HG02973 (cell line): ENCODE measurements at regions not wholly inside any gene's neighbourhood (a gene's known extent, or its start where the extent isn't known, plus 50 kb on each side); places are given as distances from the start of the nearest gene placed in this dataset.

Experiments used
- ATAC-seq: cut with Tn5 transposase; IDR thresholded peaks from one replicate; pipeline ENCODE4 v1.9.1; 2021; ENCODE audit warnings: moderate library complexity; ENCODE audit not compliant: unreplicated experiment

GRCh38 chr5:96584712-96585111 is 77.5 kb upstream of the CAST start:
- ATAC-seq: no peak

GRCh38 chr5:96588539-96588938 is 73.6 kb upstream of the CAST start:
- no peak for ATAC-seq

- no peak for ATAC-seq
Observed at GRCh38 chr5:96590796-96591195, 71.4 kb upstream of the CAST start.

GRCh38 chr5:96595300-96596090 is 66.7 kb upstream of the CAST start:
- no peak for ATAC-seq

DNA sequence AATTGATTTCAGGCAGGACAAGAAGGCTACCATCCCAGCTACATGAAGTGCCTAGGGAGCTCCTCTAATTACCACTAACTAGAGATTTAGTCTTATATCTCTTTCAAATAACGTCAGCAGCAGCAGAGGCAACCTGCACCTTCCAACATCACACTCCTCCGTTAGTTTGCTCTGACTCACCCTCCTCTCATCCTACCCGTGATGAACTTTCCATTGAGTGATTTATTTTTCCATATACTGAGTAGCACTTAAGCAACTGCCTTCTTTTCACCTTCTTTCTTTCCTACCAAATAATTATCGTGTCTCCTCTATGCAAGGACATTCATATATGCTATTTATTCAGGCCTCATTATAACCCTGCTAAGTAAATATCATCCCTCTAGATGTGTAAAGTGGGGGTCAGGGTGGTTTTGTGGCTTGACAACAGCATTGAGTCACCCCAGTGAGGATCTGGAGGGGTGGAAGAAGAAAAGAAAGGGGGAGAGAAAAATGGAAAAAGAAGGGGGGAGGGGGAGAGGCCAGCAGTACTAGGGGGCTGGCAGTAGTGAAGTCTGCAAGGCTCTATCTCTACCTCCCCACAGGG is 64.6 kb upstream of the CAST start:
- ATAC-seq: no peak

DNA sequence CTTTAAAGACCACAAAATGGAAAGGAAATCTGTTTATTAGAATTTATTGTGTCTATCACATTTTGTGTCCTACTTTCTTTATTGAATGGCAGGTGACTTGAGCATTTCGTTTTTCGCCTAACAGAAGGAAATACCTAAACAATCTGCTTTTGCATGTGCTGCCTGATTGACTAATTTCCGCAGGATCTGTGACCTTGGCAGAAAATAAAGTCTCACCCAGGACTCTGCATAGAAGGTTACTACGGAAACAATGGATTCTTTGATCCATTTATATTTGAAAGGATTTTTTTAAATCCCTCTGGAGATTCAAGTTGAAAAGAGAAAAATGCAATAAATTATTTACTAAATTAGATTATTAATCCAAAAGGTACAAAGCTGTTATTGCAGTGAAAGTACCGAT is 61.0 kb upstream of the CAST start:
- no peak for ATAC-seq

- peak; percentile 83 for ATAC-seq
Observed at GRCh38 chr5:96601715-96602244, 60.4 kb upstream of the CAST start.

GRCh38 chr5:96602776-96603175 is 59.4 kb upstream of the CAST start:
- no peak for ATAC-seq

GRCh38 chr5:96605144-96605837 is 56.9 kb upstream of the CAST start:
- no peak for ATAC-seq

DNA sequence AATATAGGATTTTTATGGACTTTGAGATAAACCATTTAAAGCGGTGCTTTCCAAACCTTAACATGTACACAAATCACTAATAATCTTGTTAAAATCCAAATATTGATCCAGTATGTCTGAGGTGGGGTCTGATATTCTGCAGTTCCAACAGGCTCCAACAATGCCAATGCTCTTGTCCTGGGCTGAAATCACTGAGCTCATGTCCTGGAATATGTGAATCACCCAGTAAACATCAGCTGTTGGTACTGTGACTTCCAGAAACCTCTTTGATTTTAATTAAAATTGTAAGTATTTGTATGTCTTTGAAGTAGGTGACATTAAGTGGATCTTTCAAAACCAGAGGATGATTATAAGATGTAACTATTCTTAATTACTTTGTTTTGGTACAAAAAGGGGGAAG is 52.8 kb upstream of the CAST start:
- no peak for ATAC-seq

DNA sequence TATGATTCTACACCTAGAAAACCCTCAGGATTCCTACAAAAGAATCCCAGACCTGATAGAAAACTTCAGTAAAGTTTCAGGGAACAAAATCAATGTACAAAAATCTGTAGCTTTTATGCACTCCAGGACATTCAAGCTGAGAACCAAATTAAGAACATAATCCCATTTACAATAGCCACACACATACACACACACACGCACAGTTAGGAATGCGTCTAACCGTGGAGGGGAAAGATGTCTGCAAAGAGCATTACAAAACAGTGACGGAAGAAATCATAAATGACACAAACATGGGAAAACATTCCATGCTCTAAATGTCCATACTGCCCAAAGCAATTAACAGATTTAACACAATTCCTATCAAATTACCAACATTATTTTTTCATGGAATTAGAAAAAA is 51.4 kb upstream of the CAST start:
- ATAC-seq: no peak

GRCh38 chr5:96611946-96612345 is 50.2 kb upstream of the CAST start:
- ATAC-seq: no peak
